Mesodermal cell (in vitro differentiated cells): ENCODE measurements at regions not wholly inside any gene's neighbourhood (a gene's known extent, or its start where the extent isn't known, plus 50 kb on each side); places are given as distances from the start of the nearest gene placed in this dataset.

Experiments used
- H3K27ac ChIP-seq: 2 replicates; pipeline ENCODE4 v1.7.0; 2013; ENCODE audit warnings: mild to moderate bottlenecking, low read depth, low read length, moderate library complexity; ENCODE audit not compliant: severe bottlenecking
- H3K36me3 ChIP-seq: 2 replicates; pipeline ENCODE4 v1.7.1; 2013; ENCODE audit warnings: mild to moderate bottlenecking, low read length, moderate library complexity; ENCODE audit not compliant: control insufficient read depth, insufficient read depth
- H3K4me1 ChIP-seq: one replicate; pipeline ENCODE4 v1.7.1; 2013; ENCODE audit warnings: mild to moderate bottlenecking, low read length; ENCODE audit not compliant: insufficient read depth, control insufficient read depth, poor library complexity, severe bottlenecking
- H3K4me3 ChIP-seq: 2 replicates; pipeline ENCODE4 v1.7.0; 2013; ENCODE audit warnings: low read length, control low read depth, mild to moderate bottlenecking; ENCODE audit not compliant: insufficient read depth, poor library complexity, severe bottlenecking; ENCODE audit errors: extremely low read depth
- H3K9me3 ChIP-seq: 2 replicates; pipeline ENCODE4 v1.7.1; 2013; ENCODE audit warnings: mild to moderate bottlenecking, low read length, moderate library complexity; ENCODE audit not compliant: control insufficient read depth
- WGBS, 2 experiments: methylation state at CpG; one replicate each; pipeline ENCODE4 v1.1.5; 2013; ENCODE audit warnings: missing lambda C conversion rate in 2 of 2; ENCODE audit not compliant: insufficient coverage in 2 of 2; 5-methylcytosine and 5-hydroxymethylcytosine counted together

DNA sequence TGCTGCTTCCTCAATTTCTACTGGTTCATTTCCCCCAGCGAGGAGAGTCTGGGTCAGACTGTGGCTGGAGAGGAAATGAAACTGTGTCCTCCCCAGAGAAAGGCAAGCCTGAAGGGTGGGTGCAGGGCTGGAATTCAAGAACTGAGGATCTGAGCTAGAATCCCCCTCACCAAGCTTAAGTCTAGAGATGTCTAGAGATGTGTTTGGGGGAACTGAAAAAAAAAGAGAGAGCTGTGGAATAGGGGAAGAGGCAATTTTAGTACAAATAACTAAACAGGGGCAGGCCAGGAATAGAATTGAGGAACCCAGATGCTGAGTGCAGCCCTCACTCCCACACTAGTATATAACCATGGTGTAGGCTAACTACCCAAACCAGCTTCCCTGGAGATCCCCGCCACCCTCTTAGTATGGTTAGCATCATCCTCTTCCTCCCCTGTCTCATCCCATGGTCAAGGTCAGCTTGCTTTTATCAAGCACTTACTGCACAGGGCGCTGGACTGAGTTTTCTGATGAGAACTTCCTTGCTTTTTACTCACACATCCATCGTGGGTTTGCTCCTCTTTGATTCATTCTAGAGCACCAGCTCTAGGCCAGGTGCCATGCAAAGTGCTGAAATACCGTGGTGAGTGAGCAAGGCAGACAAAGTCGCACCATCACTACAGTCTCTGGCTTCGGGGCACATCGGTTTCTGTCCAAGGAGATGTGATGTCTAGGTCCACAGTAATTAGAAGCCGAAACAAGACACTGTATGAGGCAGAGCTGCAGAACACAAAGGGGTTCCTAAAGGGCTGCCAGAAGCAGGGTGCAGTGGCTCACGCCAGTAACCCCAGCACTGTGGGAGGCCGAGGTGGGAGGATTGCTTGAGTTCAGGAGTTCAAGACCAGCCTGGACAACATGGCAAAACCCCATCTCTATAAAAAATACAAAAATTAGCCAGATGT, 112.9 kb upstream of the IPO9 start:
- no peaks in the 10 kb centered on the region for H3K9me3 ChIP-seq
- WGBS, 2 experiments, result 93 to 94% methylated on average over 8 of the region's 11 CpGs
- peaks cover 73% of the 10 kb centered on the region for H3K4me1 ChIP-seq
- peak overlapping the region; percentile 96 for H3K27ac ChIP-seq
- no peak overlapping the region for H3K4me3 ChIP-seq
- peaks cover 24% of the 10 kb centered on the region for H3K36me3 ChIP-seq

DNA sequence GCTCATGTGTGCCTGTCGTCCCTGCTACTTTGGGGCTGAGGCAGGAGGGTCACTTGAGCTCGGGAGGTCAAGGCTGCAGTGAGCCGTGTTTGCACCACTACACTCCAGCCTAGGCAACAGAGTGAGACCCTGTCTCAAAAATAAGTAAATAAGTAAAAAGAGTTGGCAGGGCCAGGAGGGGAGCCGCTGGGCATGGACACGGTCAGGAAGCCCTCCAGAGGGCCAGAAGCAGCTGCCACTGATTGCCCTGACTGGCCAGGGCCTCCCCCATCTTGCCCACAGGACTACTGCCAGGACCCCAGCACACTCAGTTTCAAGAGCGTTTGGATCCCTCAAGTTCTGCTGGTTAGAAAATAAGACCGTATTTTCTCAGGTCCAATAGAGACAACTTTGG, 112.2 kb upstream of the IPO9 start:
- peaks cover 72% of the 10 kb centered on the region for H3K4me1 ChIP-seq
- H3K4me3 ChIP-seq, result no peak overlapping the region
- WGBS, 2 experiments, result 92 to 100% methylated on average over 4 to 6 of the region's 7 CpGs
- peaks cover 24% of the 10 kb centered on the region for H3K36me3 ChIP-seq
- H3K9me3 ChIP-seq, result no peaks in the 10 kb centered on the region
- H3K27ac ChIP-seq, result no peak overlapping the region

DNA sequence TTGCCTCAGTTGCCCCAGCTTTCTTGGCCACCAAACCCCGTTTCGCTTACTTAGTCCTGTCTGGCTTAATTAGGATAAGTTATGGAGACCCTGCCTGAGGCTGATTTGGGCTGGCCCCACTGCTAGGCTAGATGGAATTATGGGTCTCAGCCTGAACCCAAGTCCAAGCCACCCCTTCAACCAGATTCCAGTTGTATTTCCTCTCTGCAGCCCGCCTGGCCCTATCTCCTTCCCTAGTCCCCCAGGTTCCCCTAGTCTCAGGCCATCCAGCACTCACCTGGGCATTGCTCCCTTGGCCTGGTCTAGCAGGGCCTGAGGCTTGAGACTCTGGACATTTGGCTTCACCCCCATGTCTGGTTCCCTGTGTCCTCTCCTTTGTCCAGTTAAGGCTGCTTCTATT, 111.7 kb upstream of the IPO9 start:
- Histone ChIP-seq H3K4me1 (peaks cover 71% of the 10 kb centered on the region), H3K36me3 (peaks cover 24% of the 10 kb centered on the region), H3K9me3 (no peaks in the 10 kb centered on the region), H3K27ac (no peak overlapping the region), H3K4me3 (no peak overlapping the region)
- WGBS, 2 experiments, result 83 to 100% methylated on average over 1 to 3 of the region's 3 CpGs

DNA sequence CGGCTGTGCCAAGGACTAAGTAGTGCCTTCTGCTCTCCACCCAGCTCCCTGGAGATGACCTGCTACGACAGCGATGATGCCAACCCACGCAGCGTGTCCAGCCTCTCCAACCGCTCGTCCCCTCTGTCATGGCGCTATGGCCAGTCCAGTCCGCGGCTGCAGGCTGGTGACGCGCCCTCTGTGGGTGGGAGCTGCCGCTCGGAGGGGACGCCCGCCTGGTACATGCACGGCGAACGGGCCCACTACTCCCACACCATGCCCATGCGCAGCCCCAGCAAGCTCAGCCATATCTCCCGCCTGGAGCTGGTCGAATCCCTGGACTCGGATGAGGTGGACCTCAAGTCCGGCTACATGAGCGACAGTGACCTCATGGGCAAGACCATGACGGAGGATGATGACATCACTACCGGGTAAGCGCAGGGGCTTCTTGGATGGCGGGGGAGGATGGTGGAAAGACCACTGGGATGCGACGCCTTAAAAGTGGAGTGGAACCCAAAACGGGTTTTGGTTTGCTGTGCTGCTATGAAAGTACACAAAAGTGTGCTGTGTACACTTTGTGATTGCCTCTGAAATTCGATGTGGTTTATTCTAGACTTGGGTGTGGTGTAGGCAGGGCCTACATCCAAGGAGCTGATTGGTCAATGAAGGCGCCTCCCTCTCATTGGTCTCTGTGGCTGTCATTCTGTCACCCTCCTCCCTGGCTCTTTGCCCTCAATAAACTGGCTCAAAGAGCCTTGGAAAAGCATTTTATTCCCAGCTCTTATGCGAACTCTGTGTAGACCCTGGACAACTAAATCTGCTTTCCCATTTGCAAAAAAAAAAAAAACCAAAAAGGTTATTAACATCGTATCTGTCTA, 110.4 kb upstream of the IPO9 start:
- H3K36me3 ChIP-seq, result peaks cover 30% of the 10 kb centered on the region
- H3K4me1 ChIP-seq, result peaks cover 73% of the 10 kb centered on the region
- H3K4me3 ChIP-seq, result no peak overlapping the region
- H3K9me3 ChIP-seq, result no peaks in the 10 kb centered on the region
- H3K27ac ChIP-seq, result peak overlapping the region; percentile 95
- 97 to 99% methylated on average over 26 to 35 of the region's 36 CpGs for WGBS, 2 experiments

DNA sequence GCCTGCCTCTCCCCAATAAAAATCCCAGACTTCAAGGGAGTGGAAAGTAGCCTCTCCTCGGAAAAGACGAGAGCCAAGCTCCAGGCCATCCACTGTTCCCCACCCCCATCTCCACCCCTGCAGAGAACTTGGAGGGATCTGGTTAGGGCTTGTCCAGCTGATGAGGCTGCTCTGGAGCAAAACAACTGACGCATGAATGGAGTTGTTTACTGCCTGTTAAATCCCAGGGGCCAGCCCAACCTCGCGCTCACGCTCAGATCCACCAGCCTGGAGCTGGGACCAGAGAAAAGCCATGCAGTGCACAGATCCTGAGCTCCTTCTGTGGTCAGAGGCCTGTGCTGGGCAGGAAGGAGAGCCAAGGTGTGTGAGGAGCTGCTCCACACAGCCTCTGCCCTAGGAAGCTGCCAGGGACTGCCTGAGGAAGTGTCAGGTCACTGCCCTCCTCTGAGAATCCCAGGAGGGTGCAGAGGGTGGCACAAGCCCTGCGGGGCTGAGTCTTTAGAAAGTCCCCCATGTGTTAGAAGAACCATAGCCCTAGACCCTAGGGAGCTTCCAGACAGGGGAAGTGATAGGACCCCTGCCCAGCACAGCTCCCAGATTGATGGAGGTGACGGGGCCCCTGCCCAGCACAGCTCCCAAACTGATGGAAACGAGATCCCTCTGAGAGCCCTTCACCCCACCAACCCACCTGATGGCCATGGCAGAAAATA, 109.0 kb upstream of the IPO9 start:
- peak overlapping the region; percentile 95 for H3K27ac ChIP-seq
- no peak overlapping the region for H3K4me3 ChIP-seq
- WGBS, 2 experiments, result 60% methylated on average over 6 to 7 of the region's 9 CpGs
- H3K36me3 ChIP-seq, result peaks cover 30% of the 10 kb centered on the region
- no peaks in the 10 kb centered on the region for H3K9me3 ChIP-seq
- peaks cover 76% of the 10 kb centered on the region for H3K4me1 ChIP-seq

DNA sequence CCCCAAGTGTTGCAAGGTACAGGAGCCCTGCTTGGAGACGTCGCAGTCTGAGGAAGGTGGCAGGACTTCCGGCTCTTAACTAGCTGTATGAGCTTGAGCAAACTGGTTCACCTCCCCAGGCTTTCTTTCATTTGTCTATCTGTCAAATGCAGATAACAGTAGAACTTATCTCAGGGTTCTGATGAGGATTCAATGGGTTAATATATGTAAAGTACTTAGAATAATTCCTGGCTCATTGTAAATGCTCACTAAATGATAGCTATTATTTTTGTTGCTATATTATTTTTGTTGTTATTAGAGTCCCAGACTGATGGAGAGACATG, 108.5 kb upstream of the IPO9 start:
- 78 to 94% methylated on average over 3 of the region's 3 CpGs for WGBS, 2 experiments
- peaks cover 73% of the 10 kb centered on the region for H3K4me1 ChIP-seq
- H3K4me3 ChIP-seq, result no peak overlapping the region
- H3K9me3 ChIP-seq, result no peaks in the 10 kb centered on the region
- peaks cover 30% of the 10 kb centered on the region for H3K36me3 ChIP-seq
- peak overlapping the region; percentile 95 for H3K27ac ChIP-seq

DNA sequence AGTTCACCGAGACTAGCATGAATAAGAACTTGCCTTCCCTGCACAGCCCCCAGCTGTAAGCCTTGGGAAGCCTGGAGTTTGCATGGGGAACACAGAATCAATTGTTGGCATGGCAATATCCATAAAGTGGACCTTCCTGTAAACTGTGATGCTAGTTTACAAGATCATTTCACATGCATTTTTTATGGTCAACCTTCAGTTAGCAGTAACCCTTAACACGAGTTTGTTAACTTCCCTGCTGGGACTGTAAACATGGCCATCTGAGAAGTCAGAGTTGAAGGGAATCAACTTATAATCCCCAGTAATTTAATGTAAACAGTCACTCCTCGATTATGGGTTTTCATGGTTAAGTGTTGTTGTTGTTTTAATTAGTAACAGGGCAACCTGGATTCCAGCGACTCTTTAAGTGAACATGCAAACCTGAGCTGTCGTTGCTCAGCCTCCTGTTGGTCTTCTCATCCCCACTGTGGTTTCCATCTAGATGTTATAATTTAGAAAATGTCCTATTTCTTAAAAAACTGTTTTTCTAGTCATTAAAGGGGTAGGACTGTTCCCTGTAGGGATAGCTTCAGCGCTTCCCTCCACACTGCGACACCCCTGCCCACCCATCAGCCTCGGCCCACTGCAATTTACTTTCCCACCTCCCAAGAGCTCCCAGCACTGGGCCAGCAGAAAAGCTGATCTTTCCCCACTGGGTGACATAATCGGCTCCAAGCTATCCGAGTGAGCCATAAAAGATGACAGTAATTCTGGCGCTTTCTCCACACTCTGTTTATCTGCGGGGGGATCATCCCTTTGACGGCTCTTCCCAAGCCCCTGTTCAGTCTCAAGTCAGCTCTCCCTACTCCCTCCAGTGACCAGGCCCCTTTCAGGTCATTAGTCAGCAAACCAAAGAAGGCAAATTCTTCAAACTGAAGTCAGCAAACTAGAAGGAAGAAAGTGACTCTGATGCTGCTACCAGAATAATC, 107.6 kb upstream of the IPO9 start:
- Histone ChIP-seq H3K27ac (peak overlapping the region; percentile 95), H3K36me3 (peaks cover 30% of the 10 kb centered on the region), H3K9me3 (no peaks in the 10 kb centered on the region), H3K4me1 (peaks cover 64% of the 10 kb centered on the region), H3K4me3 (no peak overlapping the region)
- WGBS, 2 experiments, result 42 to 43% methylated on average over 8 to 10 of the region's 13 CpGs

DNA sequence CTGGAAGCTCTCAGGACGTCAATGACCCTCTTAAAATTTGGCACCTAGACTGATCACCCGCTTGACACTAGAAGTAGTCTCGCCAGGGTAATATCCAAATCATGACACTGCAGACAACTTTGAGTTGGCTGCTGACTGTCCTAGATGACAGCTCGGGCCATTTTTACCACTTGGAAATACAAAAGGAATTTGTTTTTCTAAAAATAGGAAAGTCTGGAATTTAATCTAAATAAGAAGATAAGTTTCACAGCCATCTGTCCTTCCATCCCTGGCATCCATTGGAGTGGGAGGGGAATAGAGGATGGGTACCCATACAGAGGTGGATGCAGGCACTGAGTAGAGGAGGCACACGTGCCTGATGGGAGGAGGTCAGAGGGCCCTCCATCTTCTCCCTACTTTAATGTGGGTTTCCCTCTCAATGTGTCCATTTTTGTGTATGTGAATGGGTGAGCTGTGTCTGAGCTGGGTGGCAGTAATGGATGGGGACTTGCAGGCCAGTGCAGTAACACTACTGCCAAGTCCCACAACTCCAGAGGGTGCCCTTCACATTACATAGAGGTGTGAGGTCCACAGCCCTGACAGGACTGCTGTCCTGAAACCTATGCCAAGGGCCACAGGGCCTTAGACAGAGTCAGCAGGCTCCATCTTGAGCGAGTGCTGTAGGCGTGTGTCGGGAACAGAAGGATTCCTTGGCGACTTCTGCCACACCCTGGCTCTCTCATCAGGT, 104.8 kb upstream of the IPO9 start:
- no peak overlapping the region for H3K4me3 ChIP-seq
- peaks cover 6% of the 10 kb centered on the region for H3K36me3 ChIP-seq
- WGBS, 2 experiments, result 81% methylated on average over 5 to 9 of the region's 9 CpGs
- peaks cover 66% of the 10 kb centered on the region for H3K4me1 ChIP-seq
- H3K27ac ChIP-seq, result peak overlapping the region; percentile 66
- no peaks in the 10 kb centered on the region for H3K9me3 ChIP-seq

DNA sequence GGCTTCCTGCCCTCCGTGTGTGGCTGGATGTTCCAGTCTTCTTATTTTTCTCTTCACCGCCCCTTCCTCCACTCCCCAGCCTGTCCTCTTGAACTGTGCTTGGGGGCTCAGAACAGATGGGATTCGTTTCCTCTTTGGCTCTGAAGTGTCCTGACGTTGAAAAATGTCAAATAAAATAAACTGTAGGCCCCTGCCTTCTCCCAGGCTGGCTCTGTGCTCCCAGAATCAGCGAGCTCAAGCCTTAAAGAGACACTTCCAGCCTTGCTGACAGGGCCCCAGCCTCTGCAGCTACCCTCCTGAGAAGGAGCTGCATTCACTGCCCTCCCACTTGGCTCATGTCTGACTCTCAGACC, 104.2 kb upstream of the IPO9 start:
- Histone ChIP-seq H3K9me3 (no peaks in the 10 kb centered on the region), H3K4me3 (no peak overlapping the region), H3K4me1 (peaks cover 61% of the 10 kb centered on the region), H3K36me3 (peaks cover 6% of the 10 kb centered on the region), H3K27ac (peak overlapping the region; percentile 66)
- WGBS, 2 experiments, result 66 to 71% methylated on average over 4 to 5 of the region's 5 CpGs
